ENCODE measurements at regions not wholly inside any gene's neighbourhood (a gene's known extent, or its start where the extent isn't known, plus 50 kb on each side); places are given as distances from the start of the nearest gene placed in this dataset.

DNA sequence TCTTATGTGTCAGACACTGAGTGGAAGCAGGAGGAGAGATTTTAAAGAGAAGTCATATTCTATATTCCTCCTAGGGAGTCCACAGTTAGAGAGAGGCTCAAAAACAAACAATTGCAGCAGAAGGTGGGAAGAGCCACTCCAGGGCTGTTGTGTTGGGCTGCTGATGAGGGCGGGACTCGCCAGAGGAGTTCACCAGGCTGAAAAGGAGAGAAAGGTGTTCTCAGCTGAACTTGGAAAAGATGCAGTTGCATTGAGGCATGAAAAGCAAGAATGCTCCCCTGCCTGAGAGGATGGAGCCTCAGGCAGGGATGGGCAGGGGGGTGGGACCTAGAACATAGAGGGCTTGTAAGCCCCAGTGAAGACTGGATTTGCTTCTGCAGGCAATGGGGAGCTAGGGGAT is 324.2 kb downstream of the CXCL12 start:
- TF ChIP-seq POLR2AphosphoS5 (IDR thresholded peaks at IDR 0.05; ENCODE audit: low read depth, low read length) (no peak), EZH2 (IDR thresholded peaks at IDR 0.05) (no peak), SRF (IDR thresholded peaks at IDR 0.05; ENCODE audit: low read depth) (no peak), CEBPB (IDR thresholded peaks at IDR 0.05; ENCODE audit: low read depth) (no peak), RAD21 (IDR thresholded peaks at IDR 0.05; ENCODE audit: low read depth) (no peak), YY1 (IDR thresholded peaks at IDR 0.05; ENCODE audit: extremely low read depth, insufficient replicate concordance, low read depth, low read length) (no peak), POLR2A (IDR thresholded peaks at IDR 0.05; ENCODE audit: borderline replicate concordance, extremely low read depth, insufficient read depth, insufficient read length) (no peak)
- TF ChIP-seq, protein P1, sequence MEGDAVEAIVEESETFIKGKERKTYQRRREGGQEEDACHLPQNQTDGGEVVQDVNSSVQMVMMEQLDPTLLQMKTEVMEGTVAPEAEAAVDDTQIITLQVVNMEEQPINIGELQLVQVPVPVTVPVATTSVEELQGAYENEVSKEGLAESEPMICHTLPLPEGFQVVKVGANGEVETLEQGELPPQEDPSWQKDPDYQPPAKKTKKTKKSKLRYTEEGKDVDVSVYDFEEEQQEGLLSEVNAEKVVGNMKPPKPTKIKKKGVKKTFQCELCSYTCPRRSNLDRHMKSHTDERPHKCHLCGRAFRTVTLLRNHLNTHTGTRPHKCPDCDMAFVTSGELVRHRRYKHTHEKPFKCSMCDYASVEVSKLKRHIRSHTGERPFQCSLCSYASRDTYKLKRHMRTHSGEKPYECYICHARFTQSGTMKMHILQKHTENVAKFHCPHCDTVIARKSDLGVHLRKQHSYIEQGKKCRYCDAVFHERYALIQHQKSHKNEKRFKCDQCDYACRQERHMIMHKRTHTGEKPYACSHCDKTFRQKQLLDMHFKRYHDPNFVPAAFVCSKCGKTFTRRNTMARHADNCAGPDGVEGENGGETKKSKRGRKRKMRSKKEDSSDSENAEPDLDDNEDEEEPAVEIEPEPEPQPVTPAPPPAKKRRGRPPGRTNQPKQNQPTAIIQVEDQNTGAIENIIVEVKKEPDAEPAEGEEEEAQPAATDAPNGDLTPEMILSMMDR (IDR thresholded peaks at IDR 0.05 in 2 of 3, conservative IDR thresholded peaks at IDR 0.05 in 1 of 3; ENCODE audit: borderline replicate concordance in 1 of 3, insufficient read depth in 1 of 3, low read depth in 2 of 3, low read length in 2 of 3): no peak
- TF ChIP-seq, protein P2, sequence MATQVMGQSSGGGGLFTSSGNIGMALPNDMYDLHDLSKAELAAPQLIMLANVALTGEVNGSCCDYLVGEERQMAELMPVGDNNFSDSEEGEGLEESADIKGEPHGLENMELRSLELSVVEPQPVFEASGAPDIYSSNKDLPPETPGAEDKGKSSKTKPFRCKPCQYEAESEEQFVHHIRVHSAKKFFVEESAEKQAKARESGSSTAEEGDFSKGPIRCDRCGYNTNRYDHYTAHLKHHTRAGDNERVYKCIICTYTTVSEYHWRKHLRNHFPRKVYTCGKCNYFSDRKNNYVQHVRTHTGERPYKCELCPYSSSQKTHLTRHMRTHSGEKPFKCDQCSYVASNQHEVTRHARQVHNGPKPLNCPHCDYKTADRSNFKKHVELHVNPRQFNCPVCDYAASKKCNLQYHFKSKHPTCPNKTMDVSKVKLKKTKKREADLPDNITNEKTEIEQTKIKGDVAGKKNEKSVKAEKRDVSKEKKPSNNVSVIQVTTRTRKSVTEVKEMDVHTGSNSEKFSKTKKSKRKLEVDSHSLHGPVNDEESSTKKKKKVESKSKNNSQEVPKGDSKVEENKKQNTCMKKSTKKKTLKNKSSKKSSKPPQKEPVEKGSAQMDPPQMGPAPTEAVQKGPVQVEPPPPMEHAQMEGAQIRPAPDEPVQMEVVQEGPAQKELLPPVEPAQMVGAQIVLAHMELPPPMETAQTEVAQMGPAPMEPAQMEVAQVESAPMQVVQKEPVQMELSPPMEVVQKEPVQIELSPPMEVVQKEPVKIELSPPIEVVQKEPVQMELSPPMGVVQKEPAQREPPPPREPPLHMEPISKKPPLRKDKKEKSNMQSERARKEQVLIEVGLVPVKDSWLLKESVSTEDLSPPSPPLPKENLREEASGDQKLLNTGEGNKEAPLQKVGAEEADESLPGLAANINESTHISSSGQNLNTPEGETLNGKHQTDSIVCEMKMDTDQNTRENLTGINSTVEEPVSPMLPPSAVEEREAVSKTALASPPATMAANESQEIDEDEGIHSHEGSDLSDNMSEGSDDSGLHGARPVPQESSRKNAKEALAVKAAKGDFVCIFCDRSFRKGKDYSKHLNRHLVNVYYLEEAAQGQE (IDR thresholded peaks at IDR 0.05; ENCODE audit: low read depth): no peak

Measured in HCT116 (cell line).